Dermis blood vessel endothelial cell (primary cell): ENCODE measurements at regions not wholly inside any gene's neighbourhood (a gene's known extent, or its start where the extent isn't known, plus 50 kb on each side); places are given as distances from the start of the nearest gene placed in this dataset.
"Not testable (repeated sequence)": the region's sequence is repeated elsewhere in the genome, so short reads cannot be mapped to it uniquely, and the experiment has no call there.

Source experiments
- DNase-seq: peaks from one replicate; pipeline ENCODE4 v3.0.0; 2010

- not testable (repeated sequence) for DNase-seq
Observed at GRCh38 chr2:8250290-8250689, 431.6 kb upstream of the ID2 start.

DNA sequence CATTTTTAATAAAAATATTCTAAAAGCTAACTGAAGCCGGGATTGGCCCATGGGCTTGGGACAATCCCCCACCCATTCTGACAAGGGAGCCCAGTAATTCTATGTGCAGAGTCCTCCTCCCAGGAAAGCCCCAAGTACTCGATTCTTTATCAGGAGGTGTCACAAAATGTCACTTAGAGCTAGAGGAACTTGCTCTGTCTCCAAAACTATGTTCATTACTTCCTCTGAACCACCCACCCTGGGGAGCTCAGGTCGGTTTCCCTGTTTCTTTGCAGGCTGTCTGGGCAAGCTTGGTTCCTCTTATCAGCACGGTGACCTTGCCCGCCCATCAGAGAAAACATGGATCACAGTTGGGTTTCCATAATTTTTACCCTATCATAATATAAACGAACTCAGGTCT, 430.6 kb upstream of the ID2 start:
- DNase-seq, result no peak

GRCh38 chr2:8251856-8252255, 430.0 kb upstream of the ID2 start:
- no peak for DNase-seq

GRCh38 chr2:8252997-8253694, 428.7 kb upstream of the ID2 start:
- DNase-seq, result no peak

DNA sequence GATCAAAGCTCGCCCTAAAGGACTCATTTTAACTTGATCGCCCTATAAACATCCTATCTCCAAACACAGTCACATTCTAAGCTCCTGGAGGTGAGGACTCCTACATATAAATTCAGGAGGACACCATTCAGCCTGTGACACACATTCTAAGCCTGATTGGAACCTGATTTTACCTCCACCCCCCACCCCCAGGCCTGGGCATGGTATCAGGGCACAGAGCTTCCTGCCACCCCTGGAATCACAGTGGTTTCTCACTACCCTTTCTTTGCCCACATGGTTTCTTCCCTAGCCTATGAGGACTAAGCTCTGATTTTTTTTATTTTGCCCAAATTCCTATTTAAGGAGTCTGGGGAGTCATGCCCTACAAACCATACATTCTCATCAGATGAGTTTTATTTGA, 428.1 kb upstream of the ID2 start:
- no peak for DNase-seq

- DNase-seq, result not testable (repeated sequence)
Observed at GRCh38 chr2:8254214-8254613, 427.6 kb upstream of the ID2 start.

- DNase-seq, result no peak
Observed at GRCh38 chr2:8254791-8255447, 426.9 kb upstream of the ID2 start.

- DNase-seq, result no peak
Observed at GRCh38 chr2:8255448-8255800, 426.4 kb upstream of the ID2 start.

- no peak for DNase-seq
Observed at GRCh38 chr2:8256905-8257304, 425.0 kb upstream of the ID2 start.

GRCh38 chr2:8257502-8257901, 424.4 kb upstream of the ID2 start:
- no peak for DNase-seq

GRCh38 chr2:8258406-8258805, 423.4 kb upstream of the ID2 start:
- DNase-seq, result no peak

DNA sequence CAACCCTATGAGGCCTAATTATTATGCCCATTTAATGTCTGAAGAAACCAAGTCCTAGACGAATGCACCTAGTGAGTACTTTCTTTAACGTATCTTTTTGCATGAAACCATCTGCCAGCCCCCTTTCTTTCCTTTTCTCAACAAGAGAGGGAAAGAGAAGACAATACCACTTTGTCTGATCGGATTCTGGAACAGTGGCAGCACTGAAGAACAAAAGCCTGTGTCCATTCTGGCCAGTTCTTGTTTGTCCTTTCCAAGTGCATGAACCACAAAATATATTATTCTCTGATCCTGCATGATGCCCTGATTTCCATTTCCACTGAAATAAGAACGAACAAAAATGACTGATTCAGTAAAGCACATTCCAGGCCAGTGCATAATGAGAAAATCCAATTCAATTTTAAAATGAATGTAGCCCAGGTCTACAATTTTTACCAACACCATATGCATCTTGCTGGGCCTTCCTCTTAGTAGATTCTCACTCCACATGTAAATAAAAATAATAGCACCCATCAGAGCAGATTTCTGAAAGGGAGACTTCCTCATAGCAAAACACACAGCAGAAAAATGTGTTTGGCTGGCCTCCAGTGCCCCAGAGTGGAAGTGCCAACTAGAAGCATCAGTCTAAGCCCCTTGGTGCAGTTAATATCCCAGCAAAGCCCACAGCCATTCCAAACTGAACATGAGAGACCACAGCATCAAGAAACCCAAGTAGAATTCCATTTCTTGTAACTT, 422.6 kb upstream of the ID2 start:
- no peak for DNase-seq

DNA sequence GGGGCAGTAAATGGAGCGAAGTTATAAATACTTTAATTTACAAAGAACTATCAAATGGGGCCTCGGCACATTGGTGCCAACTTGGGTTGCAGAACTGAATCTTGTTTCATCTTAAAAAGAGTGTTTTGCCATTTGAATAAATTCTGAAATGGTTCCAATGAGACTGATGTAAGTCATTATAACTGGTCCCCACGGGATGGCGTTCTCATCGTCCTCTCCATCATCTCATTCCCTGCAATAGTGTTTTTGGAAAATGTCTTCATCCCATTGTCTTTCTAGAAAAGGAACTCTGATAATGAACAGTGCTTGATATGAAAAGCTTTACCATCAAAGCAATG, 422.0 kb upstream of the ID2 start:
- no peak for DNase-seq

DNA sequence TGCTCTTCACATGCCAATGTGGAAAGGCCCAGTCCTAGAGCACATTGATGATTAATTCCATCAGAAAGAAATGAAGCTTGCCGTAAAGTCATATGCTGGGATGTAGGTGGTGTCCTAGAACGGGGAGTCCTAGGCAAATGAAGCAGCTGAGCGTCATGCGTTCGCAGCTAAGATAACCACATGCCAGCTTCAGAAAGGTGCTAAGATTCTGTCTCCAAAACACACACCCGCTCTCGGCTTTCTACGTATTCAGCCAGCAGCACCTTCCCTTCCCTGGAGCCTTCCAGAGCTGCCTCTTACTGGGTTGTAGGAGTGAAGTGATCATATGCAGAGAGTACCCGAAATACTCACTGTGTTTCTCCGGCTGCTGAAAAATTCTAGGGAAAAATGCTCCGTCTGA, 421.6 kb upstream of the ID2 start:
- DNase-seq, result no peak

- DNase-seq, result no peak
Observed at GRCh38 chr2:8263901-8264300, 418.0 kb upstream of the ID2 start.

GRCh38 chr2:8264981-8265380, 416.9 kb upstream of the ID2 start:
- no peak for DNase-seq

GRCh38 chr2:8265476-8266226, 416.2 kb upstream of the ID2 start:
- no peak for DNase-seq

DNA sequence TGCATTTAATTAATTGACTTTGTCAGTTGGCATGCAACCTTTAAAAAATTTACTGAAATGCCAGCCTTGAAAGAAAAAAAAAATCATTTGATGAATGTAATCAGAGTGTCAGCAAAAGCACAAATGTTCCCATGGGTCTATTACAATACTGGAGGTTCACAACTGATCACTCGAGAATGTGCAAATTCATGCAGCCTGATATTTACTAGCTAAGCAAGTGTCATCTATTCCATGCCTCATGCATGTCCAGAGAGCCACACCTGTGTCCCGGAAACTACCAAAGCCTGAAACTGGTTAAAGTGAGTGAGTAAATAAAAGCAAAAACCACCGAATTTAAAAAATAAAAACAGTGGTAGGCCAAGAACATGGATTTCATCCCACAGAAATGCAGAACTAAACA, 415.3 kb upstream of the ID2 start:
- DNase-seq, result no peak

DNA sequence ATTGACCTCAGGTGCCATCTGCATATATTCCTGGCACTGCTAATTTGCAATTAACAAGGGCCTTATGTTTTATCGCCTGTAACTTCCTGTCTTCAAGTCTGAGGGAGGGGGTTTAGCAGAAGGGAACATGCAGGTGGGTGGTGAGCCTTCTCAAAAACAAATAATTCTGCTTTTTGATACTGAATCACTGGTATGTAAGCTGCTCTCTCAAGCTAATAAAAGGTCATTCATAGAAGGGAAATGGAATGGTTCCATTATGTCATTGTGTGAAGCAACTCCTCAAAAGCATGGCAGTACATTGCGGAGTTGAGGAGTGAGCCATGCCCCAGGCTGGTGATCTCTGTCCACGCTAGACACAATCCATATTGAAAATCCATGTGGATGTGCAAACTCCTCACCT, 414.8 kb upstream of the ID2 start:
- no peak for DNase-seq

GRCh38 chr2:8267721-8268120, 414.1 kb upstream of the ID2 start:
- no peak for DNase-seq

DNA sequence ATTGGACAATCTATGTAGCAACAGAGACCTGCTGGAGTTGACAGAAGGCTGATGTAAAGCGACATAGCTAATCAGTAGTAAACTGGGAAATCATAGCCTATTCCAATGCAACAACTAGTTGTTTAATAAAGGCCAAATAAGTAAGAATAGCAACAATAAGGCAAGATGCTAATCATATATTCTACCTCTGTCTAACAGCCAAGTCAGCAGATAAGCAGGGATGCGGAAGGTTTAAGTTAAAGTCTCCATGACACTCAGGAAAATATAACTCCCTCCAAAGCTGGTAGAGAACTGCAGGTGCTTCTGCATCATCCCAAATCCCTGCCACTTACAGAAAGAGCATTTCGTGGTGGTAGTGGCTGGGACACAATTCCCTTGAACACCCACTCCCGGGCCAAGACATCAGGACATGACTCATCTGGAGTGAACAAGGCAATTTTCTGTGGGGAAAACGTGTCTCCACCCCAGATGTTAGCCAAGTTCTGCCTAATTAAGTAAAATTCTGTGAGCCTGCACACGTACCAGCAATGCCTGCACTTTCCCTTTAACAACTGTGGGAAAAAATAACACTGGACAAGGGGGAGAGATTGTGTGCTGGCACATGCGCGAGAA, 413.6 kb upstream of the ID2 start:
- no peak for DNase-seq

- DNase-seq, result no peak
Observed at GRCh38 chr2:8270699-8271098, 411.2 kb upstream of the ID2 start.

DNA sequence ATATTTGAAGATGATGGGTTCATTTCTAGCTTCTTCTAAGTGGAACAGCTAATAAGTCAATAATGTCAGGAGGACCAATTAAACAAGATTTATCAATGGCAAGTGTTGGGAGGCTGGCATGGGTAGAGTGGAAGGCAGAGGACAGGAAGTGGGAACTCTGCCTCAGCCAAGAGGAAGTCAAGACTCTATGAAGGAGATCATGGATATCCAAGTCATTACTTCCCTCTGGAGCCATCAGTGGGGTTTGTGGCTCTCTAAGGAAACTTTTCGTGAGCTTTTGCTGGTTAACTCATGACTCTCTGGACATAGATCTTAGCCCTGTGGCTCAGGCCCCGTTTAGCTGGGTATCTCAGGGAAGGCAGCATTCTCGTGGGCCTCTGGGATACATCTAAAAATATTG, 410.4 kb upstream of the ID2 start:
- DNase-seq, result no peak
